NCI-H748 treated with DMSO at 0.1 percent for 48 hours (cell line): ENCODE measurements at regions not wholly inside any gene's neighbourhood (a gene's known extent, or its start where the extent isn't known, plus 50 kb on each side); places are given as distances from the start of the nearest gene placed in this dataset.

Experiments used
- DNase-seq: peaks from one replicate; lab custom pipeline; 2025; lab: John Stamatoyannopoulos, UW

DNA sequence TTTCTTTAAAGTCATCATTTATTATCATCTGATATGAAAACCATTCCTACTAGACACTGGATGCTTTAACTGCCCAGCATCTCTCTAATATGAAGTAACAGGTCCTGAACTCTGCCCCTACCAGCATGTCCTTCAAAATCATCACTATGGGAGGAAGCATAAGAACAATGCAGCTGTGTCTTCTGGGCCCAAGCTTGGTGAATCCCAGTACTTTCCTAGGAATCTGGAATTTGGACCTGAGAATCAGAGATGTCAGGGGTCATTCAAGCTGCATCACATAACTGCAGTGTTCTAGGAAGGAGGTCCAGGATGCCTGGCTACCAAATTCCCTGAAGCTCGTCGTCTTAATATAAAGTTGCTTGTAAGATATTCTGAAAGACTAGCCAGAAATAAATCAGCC is 182.7 kb downstream of the AHR start:
- no peak for DNase-seq

DNA sequence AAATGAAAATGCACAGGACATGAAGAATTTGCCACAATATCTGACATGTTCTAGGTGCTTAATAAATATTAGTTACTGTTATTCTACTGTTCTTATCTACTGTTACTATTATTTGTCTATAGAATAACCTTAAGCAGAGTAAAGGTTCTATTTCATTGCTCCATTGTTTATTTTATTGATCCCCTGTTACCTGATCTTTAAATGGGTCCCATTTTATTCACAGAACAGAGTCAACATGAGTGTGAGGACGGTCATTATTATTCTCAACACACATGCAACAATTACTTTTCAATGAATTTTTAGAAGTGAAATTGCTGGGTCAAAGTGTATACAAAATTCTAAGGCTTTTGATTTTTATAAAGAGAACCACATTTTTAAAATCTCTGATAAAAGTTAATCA is 186.9 kb downstream of the AHR start:
- peak; percentile 32 for DNase-seq

DNA sequence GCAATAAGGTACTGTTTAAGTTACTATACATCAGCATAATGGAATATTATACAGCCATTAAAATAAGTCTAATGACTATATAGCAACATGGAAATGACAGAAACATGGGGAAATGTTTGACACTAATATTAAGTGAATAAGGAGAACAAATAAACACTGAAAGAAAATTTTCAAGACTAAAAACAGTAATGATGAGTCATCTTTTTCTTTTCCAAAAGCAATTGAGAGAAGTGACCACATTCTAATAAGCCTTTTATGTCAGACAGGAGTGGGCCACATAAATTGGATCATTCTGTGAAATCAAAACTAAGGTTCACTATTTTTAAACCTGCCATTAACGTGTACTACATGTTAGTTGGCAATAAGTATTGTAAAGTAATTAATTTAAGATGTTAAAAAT is 187.5 kb downstream of the AHR start:
- DNase-seq, result no peak

DNA sequence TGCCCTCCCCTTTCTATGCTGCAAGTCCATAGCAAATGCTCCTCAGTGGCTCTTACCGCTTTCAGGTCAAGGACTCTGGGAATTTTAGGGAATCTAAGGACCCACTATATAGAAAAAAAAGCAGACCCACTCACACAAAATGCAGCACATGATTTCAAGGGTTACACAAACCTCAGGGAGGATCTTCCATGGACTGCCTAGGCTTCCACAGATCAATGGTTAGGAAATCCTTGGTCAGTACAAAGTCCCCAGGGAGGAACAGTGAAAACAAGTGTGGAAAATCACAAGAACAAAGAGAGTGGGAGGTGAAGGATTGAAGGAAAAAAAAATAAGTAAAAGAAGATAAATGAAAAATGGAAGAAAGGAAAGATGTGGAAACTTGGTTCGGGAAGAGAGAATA is 188.4 kb downstream of the AHR start:
- no peak for DNase-seq

DNA sequence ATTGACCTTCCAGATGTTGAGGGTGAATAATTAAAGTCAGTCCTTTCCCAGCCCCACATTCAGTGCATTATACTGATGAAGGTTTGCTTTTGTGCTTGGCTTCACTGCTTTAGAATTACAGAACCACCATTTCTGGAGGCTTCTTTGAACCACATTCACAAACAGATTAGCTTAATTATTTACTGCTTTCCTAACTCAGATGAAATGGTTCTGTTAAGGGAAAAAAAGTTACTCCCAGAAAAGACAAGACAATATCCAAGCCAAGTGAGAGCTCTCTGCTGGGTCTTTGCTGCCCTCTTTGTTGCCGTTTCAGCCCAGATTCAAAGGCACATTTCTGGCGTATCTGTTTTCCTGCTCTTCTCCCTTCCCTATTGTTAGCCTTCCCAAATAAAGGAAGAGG is 188.9 kb downstream of the AHR start:
- DNase-seq, result no peak

DNA sequence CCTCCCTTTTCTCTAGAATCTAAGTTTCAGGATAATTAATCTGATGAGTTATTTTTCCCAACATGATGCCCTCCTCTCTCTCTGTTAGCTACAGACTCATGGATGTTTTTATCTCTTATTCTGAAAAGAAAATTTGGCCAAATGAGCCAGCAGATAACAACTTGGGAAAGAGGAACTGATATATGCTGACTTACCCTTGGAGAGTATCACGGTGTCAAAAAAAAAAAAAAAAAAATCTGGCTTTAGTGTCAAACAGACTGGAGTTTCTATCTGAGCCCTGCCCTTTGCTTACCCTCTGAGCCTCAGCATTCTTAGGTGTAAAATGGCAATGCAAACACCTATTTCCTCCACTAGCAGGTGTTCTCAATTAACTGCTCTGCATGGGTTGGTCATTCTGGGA is 190.4 kb downstream of the AHR start:
- DNase-seq, result peak; percentile 65

DNA sequence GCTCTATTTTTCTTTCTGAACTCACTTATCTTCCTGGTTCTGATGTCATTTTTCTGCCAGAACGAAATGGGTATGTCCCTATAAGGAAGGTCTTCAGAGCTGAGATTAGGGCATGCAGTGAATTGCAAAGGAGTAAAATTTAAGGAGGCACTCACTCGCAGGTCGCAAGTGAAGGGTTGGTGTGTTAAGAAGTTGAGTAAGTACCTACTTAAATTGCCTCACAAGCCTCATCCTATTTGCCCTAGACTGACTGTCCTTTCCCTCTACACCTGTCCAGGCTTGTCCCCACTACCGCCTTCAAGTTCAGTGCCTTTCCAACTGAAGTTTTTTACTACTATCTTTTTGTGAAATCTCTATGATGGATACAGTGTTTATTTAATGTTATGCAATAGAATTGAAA is 191.5 kb downstream of the AHR start:
- DNase-seq, result no peak

DNA sequence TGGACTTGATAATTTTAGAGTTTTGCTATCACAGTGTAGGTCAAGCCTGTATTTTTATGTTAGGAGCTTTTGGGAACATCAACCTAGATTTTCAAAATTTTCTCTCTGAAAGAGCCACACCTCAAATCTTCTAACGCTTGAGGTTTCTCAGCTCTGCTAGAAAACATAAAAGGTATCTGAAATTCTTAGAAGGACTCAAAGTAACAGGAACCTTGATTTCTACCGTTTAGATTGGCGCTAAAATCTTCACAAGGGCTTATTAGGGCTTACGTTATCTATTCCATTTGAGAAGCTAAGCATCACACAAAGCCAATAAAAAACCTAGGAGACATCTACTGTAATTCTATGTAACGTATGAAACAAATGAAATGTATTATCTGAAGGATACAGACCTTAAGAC is 192.4 kb downstream of the AHR start:
- DNase-seq, result no peak

DNA sequence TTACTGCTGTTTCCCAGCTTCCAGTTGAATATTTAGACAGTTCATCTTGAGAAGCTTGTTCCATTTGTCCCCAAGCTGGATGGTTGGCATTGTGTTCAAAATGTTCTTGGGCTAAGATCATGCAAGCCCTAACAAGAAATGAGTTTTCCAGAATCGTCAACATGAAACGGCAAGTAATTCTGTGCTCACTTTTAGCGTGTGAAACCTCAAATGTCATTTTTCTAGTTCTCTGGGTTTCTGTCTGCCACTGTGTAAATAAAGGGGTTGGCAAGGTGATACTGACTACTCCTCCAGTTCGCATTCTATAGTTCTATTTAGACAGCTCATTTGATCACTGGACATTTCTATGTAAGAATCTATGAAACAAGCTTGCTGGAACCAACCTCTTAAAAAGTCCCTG is 194.0 kb downstream of the AHR start:
- DNase-seq, result no peak

DNA sequence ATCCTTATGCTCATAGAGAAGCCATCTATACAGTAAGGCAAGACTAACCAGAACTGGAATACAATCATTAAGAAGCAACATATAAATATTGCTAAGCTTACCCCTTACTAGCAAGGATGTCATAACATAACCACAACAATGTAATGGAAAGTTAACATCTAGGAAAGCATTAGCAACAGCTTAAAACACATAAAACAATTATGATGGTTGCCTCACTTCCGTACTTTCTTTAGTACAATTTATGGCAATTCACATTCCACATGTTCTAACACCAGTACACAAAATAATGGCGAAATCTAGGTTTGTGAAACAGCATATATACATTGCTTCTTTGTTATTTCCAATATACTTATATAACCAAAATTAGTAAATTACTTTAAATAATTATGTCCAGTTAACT is 195.0 kb downstream of the AHR start:
- DNase-seq, result no peak

DNA sequence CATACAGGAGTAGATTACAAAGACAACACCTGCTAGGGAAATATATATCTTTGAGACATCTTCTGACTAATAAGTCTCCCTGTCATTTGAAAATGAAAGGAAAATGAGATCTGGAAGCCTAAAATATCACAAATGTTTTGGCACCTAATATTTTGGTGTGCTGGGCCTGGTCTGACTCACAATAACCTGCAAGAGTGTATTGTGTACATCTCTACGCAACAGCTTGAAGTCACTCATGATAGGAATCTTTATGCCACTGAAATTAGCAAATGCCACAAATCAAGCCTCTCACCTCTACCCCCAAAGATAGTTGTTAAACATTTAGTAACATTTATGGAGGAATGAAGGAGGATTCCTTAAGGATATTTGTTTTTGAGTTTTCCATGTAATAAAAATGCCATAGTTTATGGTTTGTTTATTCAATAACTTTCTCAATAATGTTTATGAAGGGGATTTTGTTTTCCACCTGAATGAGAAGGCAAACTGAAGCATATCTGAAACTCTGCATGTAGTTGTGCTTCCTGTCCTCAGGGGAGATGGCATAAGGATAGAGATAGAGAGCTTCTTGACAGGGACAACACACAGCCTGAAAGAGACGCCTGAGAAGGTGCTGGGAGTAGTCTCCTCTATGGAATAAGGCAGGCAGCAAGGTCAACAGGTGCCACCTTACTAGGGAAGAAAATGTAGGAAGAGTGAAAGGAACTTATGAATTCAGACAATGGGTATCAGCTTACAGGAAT is 197.4 kb downstream of the AHR start:
- no peak for DNase-seq

DNA sequence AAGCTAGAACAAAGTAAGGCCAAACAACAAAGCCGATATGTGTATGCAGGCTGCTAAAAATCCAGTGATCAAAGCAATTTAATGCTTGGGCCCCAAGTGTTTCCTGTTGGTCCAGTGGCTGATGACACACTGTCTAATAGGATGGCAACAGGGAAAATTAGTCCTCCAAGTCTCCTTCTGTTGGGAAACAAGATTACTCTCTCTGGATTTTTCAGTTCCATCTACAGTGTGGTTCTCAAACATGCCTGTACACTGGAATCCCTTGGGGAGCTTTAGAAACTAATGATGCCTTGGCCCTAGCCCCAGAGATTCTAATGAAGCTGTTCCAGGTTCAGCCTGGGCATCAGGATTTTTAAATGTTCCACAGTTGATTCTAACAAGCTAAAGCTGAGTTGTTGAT is 198.7 kb downstream of the AHR start:
- no peak for DNase-seq

DNA sequence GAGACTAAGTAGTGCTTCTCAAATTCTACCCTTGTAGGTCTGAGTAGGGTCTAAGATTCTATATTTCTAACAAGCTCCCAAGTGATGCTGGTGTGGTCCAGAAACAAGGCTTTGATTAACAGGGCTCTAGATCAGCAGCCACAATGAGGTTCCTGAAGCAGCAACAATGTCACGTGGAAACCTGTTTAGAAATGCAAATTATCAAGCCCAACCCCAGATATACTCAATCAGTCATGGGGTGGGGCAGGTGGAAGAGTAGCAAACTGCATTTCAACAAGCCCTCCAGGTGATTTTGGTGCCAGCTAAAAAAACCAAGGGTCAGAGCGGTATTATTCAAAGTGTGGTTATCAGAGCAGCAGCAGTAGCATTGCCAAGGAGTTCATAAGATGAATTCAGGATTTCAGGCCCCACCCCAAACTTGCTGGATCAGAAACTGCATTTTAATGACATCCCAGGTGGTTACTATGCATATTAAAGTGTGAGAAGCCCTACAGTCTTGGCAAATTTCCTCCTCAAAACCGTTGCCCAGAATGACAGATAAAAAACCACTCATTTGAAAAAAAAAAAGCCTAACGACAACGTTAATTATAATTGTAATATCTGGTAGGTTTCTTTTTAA is 199.2 kb downstream of the AHR start:
- DNase-seq, result no peak

DNA sequence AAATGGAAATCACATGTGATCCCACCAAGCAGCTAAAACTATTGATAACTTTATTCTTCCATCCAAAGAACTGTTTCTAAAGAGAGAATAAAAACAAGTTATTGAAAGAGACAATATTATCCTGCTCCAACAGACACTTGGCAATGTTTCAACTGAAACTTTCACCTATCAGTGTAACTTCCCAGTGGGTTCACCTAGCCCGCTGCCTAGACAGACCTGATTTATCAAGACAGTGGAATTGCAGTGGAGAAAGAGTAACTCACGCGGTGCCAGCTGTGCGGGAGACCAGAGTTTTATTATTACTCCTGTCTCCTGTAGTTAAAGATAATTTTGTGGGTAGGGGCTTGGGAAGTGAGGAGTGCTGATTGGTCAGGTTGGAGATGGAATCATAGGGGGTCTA is 199.8 kb downstream of the AHR start:
- DNase-seq, result no peak

DNA sequence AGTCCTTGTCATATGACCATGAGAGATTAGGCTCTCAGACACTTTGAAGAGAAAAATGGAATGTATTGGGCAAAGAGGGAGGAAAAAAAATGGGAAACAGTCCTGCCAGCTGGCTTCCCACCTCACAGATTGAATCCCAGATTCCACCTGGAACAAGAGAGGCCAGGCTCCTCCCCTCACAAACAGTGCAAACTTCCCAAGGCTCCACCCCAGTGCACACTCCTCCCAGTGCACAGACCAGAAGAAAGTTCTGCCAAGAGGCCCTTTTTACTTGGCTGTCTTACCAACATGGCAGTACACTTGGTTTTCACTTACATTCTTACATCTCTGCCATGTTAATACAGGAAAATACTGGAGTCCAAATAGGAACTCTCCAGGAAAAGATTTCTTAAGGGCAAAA is 202.3 kb downstream of the AHR start:
- DNase-seq, result no peak

DNA sequence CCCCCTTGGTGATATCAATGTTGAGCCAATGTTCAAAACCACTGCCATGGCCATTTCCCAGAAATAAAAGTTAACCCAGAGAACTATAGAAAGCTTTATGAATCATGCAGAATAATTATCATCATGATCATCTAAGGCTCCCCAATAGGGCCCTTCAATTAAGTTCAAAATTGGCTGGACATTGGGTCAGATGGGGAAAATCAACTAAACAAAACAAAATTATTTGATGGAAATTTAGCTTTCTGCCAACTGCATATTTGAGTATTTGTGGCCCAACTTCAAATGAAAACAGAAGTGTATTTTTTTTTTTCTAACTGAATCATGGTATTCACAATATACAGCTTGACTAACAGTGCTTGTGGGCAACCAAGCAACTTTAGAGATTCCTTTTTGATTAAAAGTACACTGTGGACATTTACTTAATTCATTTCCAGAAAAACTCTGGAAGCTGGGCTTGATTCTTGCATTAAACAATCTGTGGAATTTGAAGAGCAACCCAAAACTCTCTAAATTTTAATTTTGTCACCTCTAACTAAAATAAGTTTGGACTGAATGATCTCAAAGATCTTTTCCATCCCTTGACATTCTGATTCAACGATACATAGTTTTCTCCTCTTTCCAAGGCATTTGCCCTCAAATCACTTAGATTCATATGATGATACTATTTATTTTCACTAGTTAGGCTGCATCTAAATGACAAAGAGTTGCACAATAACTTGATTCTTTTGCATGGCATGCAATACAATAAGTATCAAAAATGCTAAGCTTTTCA is 203.2 kb downstream of the AHR start:
- DNase-seq, result no peak

DNA sequence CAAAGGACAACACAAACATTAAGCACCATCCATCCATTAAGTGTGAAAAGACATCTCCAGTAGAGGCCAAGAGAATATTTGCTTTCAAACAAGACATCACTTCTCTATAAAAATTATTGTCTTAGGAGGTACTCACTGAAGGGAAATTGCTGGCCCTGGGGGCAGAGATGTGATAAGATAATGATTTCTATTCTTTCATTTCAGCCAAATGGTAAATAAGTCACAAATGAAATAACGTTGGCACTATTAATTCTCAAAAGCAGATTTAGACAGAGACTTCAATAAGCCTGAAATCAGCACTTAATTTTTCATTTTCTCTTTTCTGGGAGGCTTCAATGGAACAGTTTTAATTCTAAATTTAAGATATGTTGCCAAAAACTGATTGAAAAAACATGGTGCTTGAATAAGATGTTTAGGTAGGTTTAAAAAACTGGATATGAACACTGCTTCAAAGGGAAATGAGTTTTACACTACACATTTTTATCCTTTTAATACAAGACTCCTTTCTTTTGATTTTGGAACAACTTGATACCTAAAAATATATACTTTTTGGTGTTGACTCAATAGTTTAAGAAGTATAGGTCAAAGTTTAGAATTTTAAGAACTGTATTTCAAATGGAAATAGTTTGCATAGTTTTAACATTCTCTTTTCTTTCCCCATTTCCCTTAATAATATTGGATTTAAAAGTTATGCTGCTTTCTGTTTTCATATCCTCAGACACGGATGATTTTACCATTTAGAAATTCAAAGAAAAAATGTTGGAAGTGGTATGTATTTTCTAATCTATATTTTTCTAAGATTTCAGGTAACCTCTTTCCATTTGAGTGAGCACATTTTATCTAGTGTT is 204.0 kb downstream of the AHR start:
- DNase-seq, result no peak

DNA sequence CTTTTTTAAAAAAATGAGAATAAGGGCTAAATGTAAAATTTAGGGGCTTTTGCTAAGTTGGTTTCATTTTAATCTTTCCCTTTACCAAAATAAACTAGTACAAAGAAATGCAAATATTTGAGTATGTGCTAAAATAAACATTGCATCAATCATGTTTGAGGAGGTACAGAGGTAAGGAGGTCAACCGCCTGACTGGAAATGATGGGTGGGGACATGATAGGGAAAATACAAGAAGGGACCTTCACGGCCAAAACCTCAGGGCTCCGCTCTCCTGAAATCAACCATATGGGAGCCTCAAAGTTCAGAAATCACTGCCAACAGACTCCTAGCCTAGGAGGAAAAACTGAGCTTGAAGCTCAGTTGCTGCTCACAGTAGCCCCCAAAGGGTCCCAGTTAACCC is 207.6 kb downstream of the AHR start:
- peak; percentile 63 for DNase-seq

DNA sequence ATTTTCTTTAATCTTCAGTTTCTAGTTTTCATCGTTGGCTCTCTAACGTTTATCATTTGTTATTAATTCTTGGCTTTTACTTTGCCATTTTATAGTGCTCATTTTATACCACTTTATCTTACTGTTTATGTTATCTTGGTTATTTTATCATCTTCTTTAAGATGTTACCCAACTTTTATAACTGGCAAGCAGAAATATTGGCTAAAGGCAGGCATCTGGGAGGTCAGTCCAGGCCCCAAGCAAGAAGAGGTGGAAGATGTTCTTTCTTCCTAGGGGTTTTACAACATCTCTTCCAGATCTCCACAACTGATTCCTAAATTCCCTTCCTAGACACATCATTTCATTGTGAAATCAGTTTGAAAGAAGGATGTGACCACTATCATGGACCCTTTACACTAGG is 208.1 kb downstream of the AHR start:
- DNase-seq, result no peak

DNA sequence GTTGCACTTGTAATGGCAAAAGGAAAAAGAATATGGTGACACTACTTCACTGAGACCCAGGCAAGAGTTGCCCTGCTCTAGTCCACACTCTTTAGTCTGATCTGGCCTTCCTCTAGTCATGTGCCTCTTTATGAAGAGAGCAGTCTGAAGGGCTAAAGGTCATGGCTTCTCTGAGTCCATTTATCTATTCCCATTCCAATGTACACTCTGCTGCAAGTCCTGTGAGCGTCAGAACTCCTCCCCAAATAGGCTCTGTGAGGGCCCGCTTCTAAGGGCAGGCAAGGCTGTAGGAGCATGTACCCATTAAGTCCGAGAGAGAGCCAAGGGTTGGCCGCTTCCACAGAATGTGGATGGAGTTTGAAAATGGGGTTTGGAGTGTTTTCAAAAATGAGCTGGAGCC is 209.3 kb downstream of the AHR start:
- no peak for DNase-seq

DNA sequence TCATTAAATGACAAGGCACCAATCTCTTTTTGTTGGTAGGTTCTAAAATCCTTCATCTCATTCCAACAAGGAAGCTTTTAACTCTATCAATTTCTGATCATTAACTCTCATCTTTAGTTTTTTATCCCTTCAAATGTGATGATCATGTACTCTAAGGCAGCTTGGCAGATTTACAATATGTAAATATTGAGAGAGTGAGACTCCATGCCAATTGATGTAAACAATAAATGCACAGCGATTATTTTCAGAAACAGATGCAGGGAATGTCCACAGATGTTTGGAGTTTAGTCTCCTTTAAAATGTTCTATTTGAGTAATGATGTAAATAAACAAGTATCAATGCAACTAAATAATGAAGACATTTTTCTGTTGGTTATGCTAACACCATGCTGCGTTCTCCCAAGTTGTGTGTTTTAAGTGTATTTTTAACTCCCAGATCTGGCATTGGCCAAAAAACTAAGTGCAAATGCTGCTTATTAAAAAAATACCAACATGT is 213.8 kb downstream of the AHR start:
- peak; percentile 20 for DNase-seq

DNA sequence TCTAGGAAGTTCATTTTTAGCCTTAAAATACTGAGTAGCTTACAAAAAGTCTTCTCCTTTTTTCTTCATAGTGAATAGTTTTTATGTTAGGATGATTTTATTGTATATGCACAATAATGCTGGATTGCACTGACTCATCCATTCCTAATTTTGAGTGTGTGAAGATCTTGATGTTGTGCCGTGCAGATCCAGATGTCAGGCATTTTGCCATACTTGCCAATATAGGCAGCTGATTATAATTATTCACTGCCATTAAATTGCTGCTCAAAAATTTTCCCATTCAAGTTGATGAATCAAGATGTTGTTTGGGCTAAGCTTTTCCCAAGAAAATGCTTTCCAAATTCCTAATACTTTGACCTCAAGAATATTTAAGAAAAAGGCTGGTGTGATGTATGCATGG is 218.3 kb downstream of the AHR start:
- no peak for DNase-seq
